HUES48 (cell line): ENCODE measurements at regions not wholly inside any gene's neighbourhood (a gene's known extent, or its start where the extent isn't known, plus 50 kb on each side); places are given as distances from the start of the nearest gene placed in this dataset.

ENCODE experiments used
- H3K27ac ChIP-seq: one replicate; pipeline ENCODE4 v1.7.0; 2013; ENCODE audit warnings: low read depth, low read length, inconsistent platforms
- H3K27me3 ChIP-seq: 2 replicates; pipeline ENCODE4 v1.6.1; 2013; ENCODE audit warnings: mild to moderate bottlenecking, low read length; ENCODE audit not compliant: control insufficient read depth, insufficient read depth
- H3K36me3 ChIP-seq: 2 replicates; pipeline ENCODE4 v1.6.1; 2013; ENCODE audit warnings: low read length; ENCODE audit not compliant: control insufficient read depth, insufficient read depth
- H3K4me1 ChIP-seq: 2 replicates; pipeline ENCODE4 v1.6.1; 2013; ENCODE audit warnings: mild to moderate bottlenecking, low read length; ENCODE audit not compliant: control insufficient read depth, insufficient read depth
- H3K4me3 ChIP-seq: 2 replicates; pipeline ENCODE4 v1.5.1; 2013; ENCODE audit warnings: mild to moderate bottlenecking, low read depth, low read length
- H3K9ac ChIP-seq: 2 replicates; pipeline ENCODE4 v1.6.1; 2013; ENCODE audit warnings: mild to moderate bottlenecking, low read depth, low read length, moderate library complexity
- H3K9me3 ChIP-seq: 2 replicates; pipeline ENCODE4 v1.6.1; 2013; ENCODE audit warnings: low read length; ENCODE audit not compliant: control insufficient read depth, insufficient read depth

GRCh38 chr14:71497645-71498086 lies 434.6 kb upstream of the RGS6 start:
- no peak overlapping the region for H3K27ac ChIP-seq
- H3K4me3 ChIP-seq: no peak overlapping the region
- no peaks in the 10 kb centered on the region for H3K36me3 ChIP-seq
- H3K27me3 ChIP-seq: no peaks in the 10 kb centered on the region
- peaks cover 11% of the 10 kb centered on the region; the same call in 1 of the 2 replicates for H3K4me1 ChIP-seq
- H3K9ac ChIP-seq: no peak overlapping the region
- H3K9me3 ChIP-seq: no peaks in the 10 kb centered on the region

GRCh38 chr14:71498212-71498611 lies 434.0 kb upstream of the RGS6 start:
- Histone ChIP-seq H3K36me3 (no peaks in the 10 kb centered on the region), H3K27me3 (no peaks in the 10 kb centered on the region), H3K9ac (no peak overlapping the region), H3K9me3 (no peaks in the 10 kb centered on the region), H3K4me3 (no peak overlapping the region), H3K4me1 (peaks cover 11% of the 10 kb centered on the region; the same call in 1 of the 2 replicates), H3K27ac (no peak overlapping the region)

DNA sequence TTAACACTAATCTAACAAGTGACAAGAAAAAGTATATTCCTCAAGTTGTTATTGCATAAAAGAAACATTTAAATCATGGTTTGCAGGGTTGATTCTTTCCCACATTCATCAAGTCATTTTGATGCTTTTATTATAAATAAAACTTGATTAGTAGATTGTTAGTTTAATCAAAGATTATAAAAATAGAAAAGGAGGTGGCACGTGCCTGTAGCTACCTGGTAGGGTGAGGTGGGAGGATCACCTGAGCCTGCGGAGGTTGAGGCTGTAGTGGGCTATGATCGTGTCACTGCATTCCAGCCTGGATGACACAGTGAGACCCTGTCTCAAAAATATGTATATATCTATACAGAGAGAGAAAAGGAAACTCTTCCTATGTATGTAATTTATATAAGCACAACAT lies 433.2 kb upstream of the RGS6 start:
- Histone ChIP-seq H3K27ac (no peak overlapping the region), H3K9ac (no peak overlapping the region), H3K4me3 (no peak overlapping the region), H3K27me3 (no peaks in the 10 kb centered on the region), H3K4me1 (peaks cover 11% of the 10 kb centered on the region; the same call in 1 of the 2 replicates), H3K9me3 (no peaks in the 10 kb centered on the region), H3K36me3 (no peaks in the 10 kb centered on the region)

- Histone ChIP-seq H3K36me3 (no peaks in the 10 kb centered on the region), H3K4me3 (no peak overlapping the region), H3K9ac (no peak overlapping the region), H3K27ac (no peak overlapping the region), H3K9me3 (no peaks in the 10 kb centered on the region), H3K4me1 (peaks cover 14% of the 10 kb centered on the region; the same call in 1 of the 2 replicates), H3K27me3 (no peaks in the 10 kb centered on the region)
These were observed 424.5 kb upstream of the RGS6 start for GRCh38 chr14:71507681-71508080.

DNA sequence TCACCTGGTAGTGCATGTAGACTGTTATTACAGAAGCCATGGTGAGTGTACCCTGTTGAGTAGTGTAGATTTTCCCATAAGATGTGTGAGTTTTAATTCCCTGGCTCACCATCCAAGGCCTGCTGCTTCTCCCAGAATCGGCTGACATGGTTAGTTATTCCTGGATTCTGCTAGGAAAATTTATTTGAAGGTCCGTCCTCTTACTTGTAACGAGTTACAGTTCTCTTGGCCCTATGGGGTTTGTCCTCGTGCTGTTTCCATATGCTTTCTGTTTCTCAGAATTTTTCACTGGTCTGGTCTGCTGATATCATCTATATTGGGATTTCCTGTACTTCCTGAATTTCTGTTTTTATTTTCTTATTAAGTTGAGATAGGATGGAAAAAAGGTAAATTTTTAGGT lies 423.3 kb upstream of the RGS6 start:
- Histone ChIP-seq H3K4me1 (peaks cover 14% of the 10 kb centered on the region; the same call in 1 of the 2 replicates), H3K27me3 (no peaks in the 10 kb centered on the region), H3K9ac (no peak overlapping the region), H3K4me3 (no peak overlapping the region), H3K36me3 (no peaks in the 10 kb centered on the region), H3K27ac (no peak overlapping the region), H3K9me3 (no peaks in the 10 kb centered on the region)

DNA sequence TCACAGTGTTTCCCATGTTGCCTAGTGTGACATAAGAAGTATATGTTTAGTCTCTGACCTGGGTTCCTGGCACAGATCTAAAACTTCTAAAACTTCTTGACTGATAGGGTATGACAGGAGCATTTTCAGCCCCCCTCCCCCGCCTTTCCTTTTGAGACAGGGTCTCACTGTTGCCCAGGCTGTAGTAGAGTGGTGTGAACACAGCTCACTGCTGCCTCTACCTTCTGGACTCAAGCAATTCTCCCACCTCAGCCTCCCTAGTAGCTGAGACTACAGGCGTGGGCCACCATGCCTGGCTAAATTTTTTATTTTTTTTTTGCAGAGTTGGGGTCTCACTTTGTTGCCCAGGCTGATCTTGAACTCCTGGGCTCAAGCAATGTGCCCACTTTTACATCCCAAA lies 421.1 kb upstream of the RGS6 start:
- no peaks in the 10 kb centered on the region for H3K9me3 ChIP-seq
- 0 out of 2 replicates have a peak, but pooled peaks cover 8% of the 10 kb centered on the region for H3K36me3 ChIP-seq

DNA sequence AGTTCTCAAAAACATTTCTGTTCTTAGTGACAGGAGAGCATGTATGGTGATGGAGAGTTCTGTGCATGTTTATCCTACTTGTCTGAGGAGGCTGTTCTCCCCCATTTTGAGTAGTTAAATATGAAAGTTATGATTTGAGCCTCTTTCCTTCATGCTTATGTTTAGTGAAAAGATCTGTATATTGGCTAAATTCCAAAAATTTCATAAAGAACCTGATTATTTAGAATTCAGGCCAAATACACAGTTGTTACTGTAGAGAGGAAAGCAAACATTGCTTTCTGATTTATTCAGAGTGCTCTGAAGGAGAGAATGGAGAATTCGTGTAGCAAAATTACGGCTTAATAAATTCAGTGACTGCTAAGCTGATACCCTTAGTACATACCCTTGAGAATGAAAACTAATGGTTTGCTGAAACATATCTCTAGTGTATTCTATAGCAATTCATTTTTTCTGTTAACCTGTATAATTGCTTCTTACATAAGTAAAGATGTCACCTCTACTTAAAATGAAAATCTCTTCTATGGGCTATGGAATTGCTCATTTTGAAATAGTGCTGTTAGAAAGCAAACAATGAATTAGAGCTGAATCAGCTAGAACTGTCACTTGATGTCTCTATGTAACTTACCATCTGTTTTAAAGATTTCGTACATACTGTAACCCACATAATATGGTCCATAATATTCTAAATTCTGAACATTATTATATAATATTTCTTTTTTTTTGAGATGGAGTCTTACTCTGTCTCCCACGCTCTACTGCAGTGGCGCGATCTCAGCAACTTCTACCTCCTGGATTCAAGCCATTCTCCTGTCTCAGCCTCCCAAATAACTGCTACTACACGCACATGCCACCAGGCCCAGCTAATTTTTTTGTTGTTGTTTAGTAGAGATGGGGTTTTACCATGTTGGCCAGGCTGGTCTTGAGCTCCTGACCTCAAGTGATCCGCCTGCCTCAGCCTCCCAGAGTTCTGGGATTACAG lies 417.0 kb upstream of the RGS6 start:
- H3K9ac ChIP-seq: no peak overlapping the region
- peaks cover 3% of the 10 kb centered on the region; the same call in 1 of the 2 replicates for H3K9me3 ChIP-seq
- H3K36me3 ChIP-seq: 0 out of 2 replicates have a peak, but pooled peaks cover 8% of the 10 kb centered on the region
- H3K4me3 ChIP-seq: no peak overlapping the region
- no peak overlapping the region for H3K27ac ChIP-seq
- peaks cover 8% of the 10 kb centered on the region; the same call in 1 of the 2 replicates for H3K4me1 ChIP-seq
- H3K27me3 ChIP-seq: no peaks in the 10 kb centered on the region

More for the DNA sequence above, 421.1 kb upstream of the RGS6 start:
- peaks cover 8% of the 10 kb centered on the region; the same call in 1 of the 2 replicates for H3K4me1 ChIP-seq
- H3K27me3 ChIP-seq: no peaks in the 10 kb centered on the region
- H3K9ac ChIP-seq: no peak overlapping the region
- no peak overlapping the region for H3K27ac ChIP-seq
- H3K4me3 ChIP-seq: no peak overlapping the region

DNA sequence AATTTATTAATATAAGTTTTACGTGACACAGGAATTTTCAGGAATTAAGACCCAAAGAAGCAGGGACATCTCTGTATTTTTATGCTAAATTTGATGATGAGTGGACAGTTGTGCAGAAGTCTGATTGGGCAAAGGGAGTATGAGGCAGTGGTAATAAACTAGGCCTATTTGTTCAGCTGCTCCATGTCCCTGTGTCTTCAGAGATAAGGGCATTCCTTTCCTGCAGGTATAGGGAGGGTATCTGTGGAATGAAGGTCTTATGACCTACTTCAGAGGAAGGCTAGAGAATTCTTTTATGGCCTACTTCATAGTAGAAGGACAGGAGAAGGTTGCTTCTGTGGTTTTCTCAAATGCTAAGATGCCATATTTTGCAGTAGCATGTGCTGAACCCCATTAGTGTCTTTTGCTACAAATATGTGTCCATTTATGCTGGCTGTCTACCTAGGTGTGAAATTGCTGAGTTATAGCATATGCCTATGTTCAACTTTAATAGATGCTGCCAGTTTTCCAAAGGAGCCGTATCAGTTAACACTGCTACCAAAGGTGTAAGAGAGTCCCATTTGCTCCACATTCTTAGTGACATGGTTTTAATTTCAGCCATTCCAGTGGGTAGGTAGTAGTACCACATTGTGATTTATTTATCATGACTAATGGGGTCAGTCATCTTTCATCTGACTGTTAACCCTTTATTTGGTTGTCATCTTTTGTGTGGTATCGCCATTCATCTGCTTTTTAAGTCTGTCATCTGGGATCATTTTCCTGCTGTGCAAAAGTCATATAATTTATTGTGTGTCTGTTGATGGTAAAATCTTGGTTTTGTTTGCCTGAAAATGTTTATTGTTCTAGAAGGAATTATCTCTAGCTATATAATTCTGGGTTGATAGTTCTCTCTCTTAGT lies 410.7 kb upstream of the RGS6 start:
- Histone ChIP-seq H3K4me3 (no peak overlapping the region), H3K27me3 (no peaks in the 10 kb centered on the region), H3K4me1 (no peaks in the 10 kb centered on the region), H3K9me3 (peaks cover 3% of the 10 kb centered on the region; the same call in 1 of the 2 replicates), H3K9ac (no peak overlapping the region), H3K27ac (no peak overlapping the region), H3K36me3 (no peaks in the 10 kb centered on the region)

GRCh38 chr14:71523630-71524319 lies 408.5 kb upstream of the RGS6 start:
- no peak overlapping the region for H3K27ac ChIP-seq
- H3K9me3 ChIP-seq: no peaks in the 10 kb centered on the region
- H3K36me3 ChIP-seq: no peaks in the 10 kb centered on the region
- no peaks in the 10 kb centered on the region for H3K27me3 ChIP-seq
- no peak overlapping the region for H3K9ac ChIP-seq
- H3K4me1 ChIP-seq: no peaks in the 10 kb centered on the region
- no peak overlapping the region for H3K4me3 ChIP-seq

GRCh38 chr14:71524320-71524982 lies 407.8 kb upstream of the RGS6 start:
- Histone ChIP-seq H3K36me3 (no peaks in the 10 kb centered on the region), H3K27me3 (no peaks in the 10 kb centered on the region), H3K9me3 (no peaks in the 10 kb centered on the region), H3K4me3 (no peak overlapping the region), H3K9ac (no peak overlapping the region), H3K27ac (no peak overlapping the region), H3K4me1 (no peaks in the 10 kb centered on the region)
